ENCODE measurements at regions not wholly inside any gene's neighbourhood (a gene's known extent, or its start where the extent isn't known, plus 50 kb on each side); places are given as distances from the start of the nearest gene placed in this dataset.

DNA sequence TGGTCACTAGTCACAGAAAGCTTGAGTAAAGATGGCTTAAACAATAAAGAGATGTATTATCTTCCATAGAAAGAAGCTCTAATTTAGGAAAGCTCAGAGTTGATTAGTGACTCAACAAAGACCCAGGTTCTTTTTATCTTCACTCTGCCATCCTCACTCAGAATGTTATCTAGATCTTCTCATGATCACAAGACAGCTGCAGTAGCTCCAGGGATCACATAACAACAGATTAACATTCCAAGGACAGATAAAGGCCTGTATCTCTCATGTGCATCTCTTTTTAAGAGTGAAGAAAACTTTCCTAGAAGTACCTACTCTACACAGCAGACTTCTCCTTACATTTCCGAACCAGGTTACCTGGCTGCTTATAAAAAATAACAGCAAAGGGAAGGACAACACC is 368.7 kb upstream of the PROX1 start:
- TF ChIP-seq EP300 (IDR thresholded peaks at IDR 0.05) (no peak), CTCF (IDR thresholded peaks at IDR 0.05) (no peak), POLR2AphosphoS5 (IDR thresholded peaks at IDR 0.05) (no peak)
